Colonic mucosa (tissue), 4 donors: ENCODE measurements at regions not wholly inside any gene's neighbourhood (a gene's known extent, or its start where the extent isn't known, plus 50 kb on each side); places are given as distances from the start of the nearest gene placed in this dataset.

Experiments used
- DNase-seq: peaks from one replicate; pipeline ENCODE4 v3.0.0-alpha.2; 2020
- H3K27ac ChIP-seq: fragments of 200-600 bp; one replicate; pipeline ENCODE4 v1.8.0; 2021
- H3K27me3 ChIP-seq: fragments of 200-600 bp; one replicate; pipeline ENCODE4 v1.8.0; 2021
- H3K36me3 ChIP-seq: fragments of 200-600 bp; one replicate; pipeline ENCODE4 v1.8.0; 2021
- H3K4me1 ChIP-seq: fragments of 200-600 bp; one replicate; pipeline ENCODE4 v1.8.0; 2021; ENCODE audit warnings: mild to moderate bottlenecking
- H3K4me3 ChIP-seq: fragments of 200-600 bp; one replicate; pipeline ENCODE4 v1.8.0; 2021
- H3K9ac ChIP-seq, 2 donors: one replicate each; pipeline ENCODE4 v1.7.0; 2013; ENCODE audit warnings: control low read depth in 2 of 2, low read depth in 2 of 2, low read length in 2 of 2
- H3K9me3 ChIP-seq: fragments of 200-600 bp; one replicate; pipeline ENCODE4 v1.8.0; 2021
- CTCF ChIP-seq: fragments of 200-600 bp; IDR thresholded peaks from one replicate; pipeline ENCODE4 v1.8.0; 2022; ENCODE audit warnings: antibody characterized with exemption, mild to moderate bottlenecking
- intact Hi-C: fragments of 100-400 bp; cut with DNase I; formaldehyde crosslinking; loops from one replicate; pipeline ENCODE4 v1.14.1; 2022
- donor health status: healthy.
- donor health status: DM: no; HTN: no; CAD: no.
- donor health status: DM: no; HTN: no; CAD: no.

GRCh38 chr10:111677759-111678158 lies 505.8 kb downstream of the GPAM start:
- no peaks in the 10 kb centered on the region for H3K27me3 ChIP-seq
- DNase-seq: no peak
- no peaks in the 10 kb centered on the region for H3K36me3 ChIP-seq
- no peak overlapping the region for H3K9ac ChIP-seq
- H3K4me1 ChIP-seq: no peaks in the 10 kb centered on the region
- H3K9me3 ChIP-seq: no peaks in the 10 kb centered on the region
- no peak for TF ChIP-seq CTCF
- no peak overlapping the region for H3K4me3 ChIP-seq
- no peak overlapping the region for H3K27ac ChIP-seq
- intact Hi-C loops: no loop called here

- DNase-seq: no peak
- Histone ChIP-seq H3K9ac (no peak overlapping the region), H3K9me3 (no peaks in the 10 kb centered on the region), H3K36me3 (no peaks in the 10 kb centered on the region), H3K4me3 (no peak overlapping the region), H3K4me1 (no peaks in the 10 kb centered on the region), H3K27me3 (no peaks in the 10 kb centered on the region), H3K27ac (no peak overlapping the region)
- no peak for TF ChIP-seq CTCF
- intact Hi-C loops: no loop called here
Observed at GRCh38 chr10:111686796-111687195, 496.8 kb downstream of the GPAM start.

- H3K9me3 ChIP-seq: no peaks in the 10 kb centered on the region
- H3K27ac ChIP-seq: no peak overlapping the region
- H3K4me1 ChIP-seq: no peaks in the 10 kb centered on the region
- no peak for TF ChIP-seq CTCF
- no peaks in the 10 kb centered on the region for H3K27me3 ChIP-seq
- no peaks in the 10 kb centered on the region for H3K36me3 ChIP-seq
- DNase-seq: no peak
- intact Hi-C loops: no loop called here
- no peak overlapping the region for H3K9ac ChIP-seq
- H3K4me3 ChIP-seq: no peak overlapping the region
Observed at GRCh38 chr10:111698711-111699110, 484.9 kb downstream of the GPAM start.

GRCh38 chr10:111703986-111704385 lies 479.6 kb downstream of the GPAM start:
- Histone ChIP-seq H3K27ac (no peak overlapping the region), H3K36me3 (no peaks in the 10 kb centered on the region), H3K9me3 (no peaks in the 10 kb centered on the region), H3K4me3 (no peak overlapping the region), H3K9ac (no peak overlapping the region), H3K4me1 (no peaks in the 10 kb centered on the region), H3K27me3 (no peaks in the 10 kb centered on the region)
- no peak for TF ChIP-seq CTCF
- no peak for DNase-seq
- intact Hi-C loops: no loop called here

- TF ChIP-seq CTCF: no peak
- H3K27me3 ChIP-seq: no peaks in the 10 kb centered on the region
- no peaks in the 10 kb centered on the region for H3K9me3 ChIP-seq
- H3K4me1 ChIP-seq: no peaks in the 10 kb centered on the region
- no peak overlapping the region for H3K27ac ChIP-seq
- H3K4me3 ChIP-seq: no peak overlapping the region
- no peak for DNase-seq
- no peaks in the 10 kb centered on the region for H3K36me3 ChIP-seq
- H3K9ac ChIP-seq: no peak overlapping the region
- intact Hi-C loops: no loop called here
Observed at GRCh38 chr10:111705021-111705420, 478.5 kb downstream of the GPAM start.

GRCh38 chr10:111706331-111706730 lies 477.2 kb downstream of the GPAM start:
- Histone ChIP-seq H3K9ac (no peak overlapping the region), H3K36me3 (no peaks in the 10 kb centered on the region), H3K9me3 (no peaks in the 10 kb centered on the region), H3K27me3 (no peaks in the 10 kb centered on the region), H3K4me3 (no peak overlapping the region), H3K27ac (no peak overlapping the region), H3K4me1 (no peaks in the 10 kb centered on the region)
- DNase-seq: no peak
- intact Hi-C loops: no loop called here
- TF ChIP-seq CTCF: no peak
